ENCODE measurements at regions not wholly inside any gene's neighbourhood (a gene's known extent, or its start where the extent isn't known, plus 50 kb on each side); places are given as distances from the start of the nearest gene placed in this dataset.

GRCh38 chr4:71283642-71284257 is 55.1 kb upstream of the SLC4A4 start:
- DNase-seq (ENCODE audit: low read depth): no peak

GRCh38 chr4:71287305-71287704 is 51.5 kb upstream of the SLC4A4 start:
- DNase-seq (ENCODE audit: low read depth): no peak

- no peak for DNase-seq (ENCODE audit: low read depth)
Measured at GRCh38 chr4:71288875-71289274, 49.9 kb upstream of the SLC4A4 start.

Measured in amniotic epithelial cell (primary cell).